H1 (cell line): ENCODE measurements at regions not wholly inside any gene's neighbourhood (a gene's known extent, or its start where the extent isn't known, plus 50 kb on each side); places are given as distances from the start of the nearest gene placed in this dataset.

ENCODE experiments used
- CTCF ChIA-PET: fragments of 300-600 bp; sonication (Branson Sonifier 250); formaldehyde crosslinking; loops from one replicate; lab custom pipeline; 2021; ENCODE audit not compliant: partially characterized antibody; lab: Charles Lee
- POLR2A ChIA-PET: fragments of 300-600 bp; sonication (Branson Sonifier 250); formaldehyde crosslinking; loops from one replicate; lab custom pipeline; 2021; ENCODE audit warnings: inconsistent platforms; ENCODE audit not compliant: partially characterized antibody; lab: Charles Lee
- DNase-seq, 2 experiments: peaks; one replicate each; pipeline versions ENCODE4 v3.0.0 to v3.0.0-alpha.2; 2010 to 2022; ENCODE audit warnings: low spot score in 2 of 2, low read depth in 1 of 2, mixed read lengths in 1 of 2
- FAIRE-seq: peaks from 2 replicates; lab custom pipeline; 2011; peaks lifted over from hg19 to GRCh38; lab: Jason Lieb, UNC
- H2AFZ ChIP-seq: 2 replicates; pipeline ENCODE4 v1.8.1; 2012; ENCODE audit warnings: low read length, inconsistent platforms
- H2AK5ac ChIP-seq: 2 replicates; pipeline ENCODE4 v1.6.1; 2013; ENCODE audit warnings: low read depth, low read length
- H2BK120ac ChIP-seq: replicated peaks from 2 replicates; pipeline ENCODE3; 2013; ENCODE audit warnings: low read depth, low read length, inconsistent platforms
- H2BK12ac ChIP-seq: 2 replicates; pipeline ENCODE4 v1.6.1; 2013; ENCODE audit warnings: low read depth, low read length
- H2BK15ac ChIP-seq: 2 replicates; pipeline ENCODE4 v1.6.1; 2013; ENCODE audit warnings: low read length
- H2BK20ac ChIP-seq: 2 replicates; pipeline ENCODE4 v1.6.1; 2013; ENCODE audit warnings: low read length
- H2BK5ac ChIP-seq: 2 replicates; pipeline ENCODE4 v1.6.1; 2013; ENCODE audit warnings: low read depth, low read length
- H3K14ac ChIP-seq: 2 replicates; pipeline ENCODE4 v1.6.1; 2013; ENCODE audit warnings: inconsistent platforms; ENCODE audit not compliant: insufficient read length
- H3K18ac ChIP-seq: 2 replicates; pipeline ENCODE4 v1.6.1; 2013; ENCODE audit warnings: low read length; ENCODE audit errors: extremely low read depth
- H3K23ac ChIP-seq: 2 replicates; pipeline ENCODE4 v1.6.1; 2013; ENCODE audit warnings: inconsistent platforms; ENCODE audit not compliant: insufficient read length
- H3K23me2 ChIP-seq: 2 replicates; pipeline ENCODE4 v1.6.1; 2013; ENCODE audit warnings: low read depth, low read length
- H3K27ac ChIP-seq: 2 replicates; pipeline ENCODE4 v1.6.1; 2011; ENCODE audit warnings: low read depth, low read length, inconsistent platforms
- H3K27me3 ChIP-seq, 4 experiments: replicated peaks in 1 of 4; 1 replicate in 1 of 4; 2 replicates in 3 of 4; pipeline versions ENCODE4 v1.6.1 to v1.8.1; 2011 to 2013; ENCODE audit warnings: low read length in 3 of 4, mild to moderate bottlenecking in 3 of 4, inconsistent platforms in 2 of 4, mixed read lengths in 2 of 4, moderate library complexity in 1 of 4; ENCODE audit not compliant: control insufficient read depth in 3 of 4, insufficient read depth in 3 of 4; ENCODE audit errors: extremely low read depth in 1 of 4
- H3K36me3 ChIP-seq, 4 experiments: 2 replicates each; pipeline versions ENCODE4 v1.6.1 to v1.8.1; 2011 to 2013; ENCODE audit warnings: mild to moderate bottlenecking in 4 of 4, low read length in 3 of 4, moderate library complexity in 2 of 4, control low read depth in 1 of 4, inconsistent platforms in 1 of 4; ENCODE audit not compliant: insufficient read depth in 4 of 4, control insufficient read depth in 2 of 4
- H3K4ac ChIP-seq: replicated peaks from 2 replicates; pipeline ENCODE3; 2013; ENCODE audit warnings: low read length, low read depth, mixed read lengths, inconsistent platforms; ENCODE audit not compliant: insufficient read length
- H3K4me1 ChIP-seq, 4 experiments: replicated peaks in 1 of 4; 1 replicate in 1 of 4; 2 replicates in 3 of 4; pipeline versions ENCODE4 v1.6.1 to v1.8.1; 2011 to 2013; ENCODE audit warnings: low read length in 3 of 4, inconsistent platforms in 2 of 4, mixed read lengths in 1 of 4; ENCODE audit not compliant: insufficient read depth in 4 of 4, control insufficient read depth in 3 of 4
- H3K4me2 ChIP-seq, 2 experiments: 2 replicates each; pipeline versions ENCODE4 v1.6.1 to v1.8.1; 2011 to 2013; ENCODE audit warnings: low read depth in 2 of 2, low read length in 2 of 2, control low read depth in 1 of 2, inconsistent platforms in 1 of 2, mild to moderate bottlenecking in 1 of 2; ENCODE audit not compliant: insufficient read depth in 1 of 2
- H3K4me3 ChIP-seq, 4 experiments: fragments of 200-600, 300-600 bp in 1 of 4; sonication (generic), shearing (Covaris generic), sonication (Bioruptor Twin) in 1 of 4; 2 replicates each; pipeline versions ENCODE4 v1.5.1 to v1.8.1; 2011 to 2016; ENCODE audit warnings: low read length in 4 of 4, low read depth in 3 of 4, control low read depth in 2 of 4, inconsistent platforms in 2 of 4, mild to moderate bottlenecking in 2 of 4, mixed read lengths in 1 of 4, moderate library complexity in 1 of 4; ENCODE audit not compliant: insufficient read depth in 2 of 4; ENCODE audit errors: extremely low read depth in 1 of 4
- H3K56ac ChIP-seq: replicated peaks from 2 replicates; pipeline ENCODE3; 2013; ENCODE audit warnings: low read depth, mild to moderate bottlenecking, mixed read lengths, low read length, inconsistent platforms; ENCODE audit not compliant: insufficient read length
- H3K79me1 ChIP-seq: 2 replicates; pipeline ENCODE4 v1.6.1; 2013; ENCODE audit warnings: low read depth, low read length, control low read depth
- H3K79me2 ChIP-seq, 2 experiments: 2 replicates each; pipeline versions ENCODE4 v1.6.1 to v1.8.1; 2012 to 2013; ENCODE audit warnings: low read length in 2 of 2, mild to moderate bottlenecking in 2 of 2, inconsistent platforms in 1 of 2; ENCODE audit not compliant: insufficient read depth in 2 of 2, control insufficient read depth in 1 of 2
- H3K9ac ChIP-seq, 4 experiments: replicated peaks in 1 of 4; 1 replicate in 1 of 4; 2 replicates in 3 of 4; pipeline versions ENCODE4 v1.6.1 to v1.8.1; 2011 to 2013; ENCODE audit warnings: low read depth in 3 of 4, low read length in 3 of 4, control low read depth in 2 of 4, mild to moderate bottlenecking in 2 of 4, moderate library complexity in 2 of 4, inconsistent platforms in 1 of 4; ENCODE audit errors: extremely low read depth in 1 of 4
- H3K9me3 ChIP-seq, 2 experiments: 2 replicates each; pipeline versions ENCODE4 v1.6.1 to v1.8.1; 2012 to 2013; ENCODE audit warnings: mild to moderate bottlenecking in 2 of 2, moderate library complexity in 2 of 2, control low read depth in 1 of 2, inconsistent platforms in 1 of 2, low read depth in 1 of 2, low read length in 1 of 2, mixed read lengths in 1 of 2; ENCODE audit not compliant: insufficient read depth in 2 of 2
- H4K20me1 ChIP-seq, 2 experiments: replicated peaks in 1 of 2; 2 replicates each; pipeline versions ENCODE3 to v1.8.1; 2011 to 2013; ENCODE audit warnings: inconsistent platforms in 2 of 2, low read length in 2 of 2, mild to moderate bottlenecking in 1 of 2; ENCODE audit not compliant: insufficient read depth in 2 of 2, control insufficient read depth in 1 of 2
- H4K5ac ChIP-seq: 2 replicates; pipeline ENCODE4 v1.6.1; 2013; ENCODE audit warnings: low read length, low read depth, mixed read lengths, inconsistent platforms; ENCODE audit not compliant: insufficient read length
- H4K8ac ChIP-seq: 2 replicates; pipeline ENCODE4 v1.8.0; 2013; ENCODE audit warnings: mild to moderate bottlenecking, moderate library complexity, low read length, inconsistent platforms; ENCODE audit not compliant: insufficient read depth; ENCODE audit errors: extremely low read depth
- H4K91ac ChIP-seq: replicated peaks from 2 replicates; pipeline ENCODE3; 2013; ENCODE audit warnings: low read length, mixed read lengths, inconsistent platforms; ENCODE audit not compliant: insufficient read length
- RAD21 ChIP-seq, 2 experiments: IDR thresholded peaks in 1 of 2; conservative IDR thresholded peaks in 1 of 2; 2 replicates each; pipeline ENCODE4 v1.6.1; 2011; ENCODE audit warnings: low read depth in 2 of 2, low read length in 2 of 2, improper control_type of control experiment in 1 of 2, inconsistent platforms in 1 of 2, mild to moderate bottlenecking in 1 of 2, moderate library complexity in 1 of 2
- SP2 ChIP-seq: IDR thresholded peaks from 2 replicates; pipeline ENCODE4 v1.6.1; 2012; ENCODE audit warnings: mild to moderate bottlenecking, low read length, inconsistent platforms
- WGBS, 2 experiments: shearing (Covaris generic) in 1 of 2; methylation state at CpG; one replicate each; pipeline versions ENCODE4 v1.1.6 to v1.1.7; 2013 to 2015; ENCODE audit warnings: low lambda C conversion rate in 2 of 2, mixed read lengths in 2 of 2, inconsistent platforms in 1 of 2, low coverage in 1 of 2, missing lambda C conversion rate in 1 of 2; ENCODE audit not compliant: insufficient replicate concordance in 2 of 2, insufficient coverage in 1 of 2, insufficient read length in 1 of 2; ENCODE audit errors: extremely low coverage in 1 of 2, missing lambda C conversion rate in 1 of 2; 5-methylcytosine and 5-hydroxymethylcytosine counted together

GRCh38 chr18:57281519-57281918, 70.8 kb upstream of the ST8SIA3 start:
- no peaks in the 10 kb centered on the region for H3K79me1 ChIP-seq
- no peak overlapping the region for H3K23ac ChIP-seq
- H3K4me3 ChIP-seq: no peak overlapping the region
- H3K9ac ChIP-seq: no peak overlapping the region
- no peak overlapping the region for H2BK15ac ChIP-seq
- H4K5ac ChIP-seq: no peak overlapping the region
- no peak overlapping the region for H2BK12ac ChIP-seq
- DNase-seq (no peak), FAIRE-seq (no peak)
- CTCF ChIA-PET: no interaction called here
- no peak overlapping the region for H3K27ac ChIP-seq
- H3K56ac ChIP-seq: no peak overlapping the region
- H3K36me3 ChIP-seq: no peaks in the 10 kb centered on the region
- TF ChIP-seq RAD21 (IDR thresholded peaks at IDR 0.05 in 1 of 2, conservative IDR thresholded peaks at IDR 0.05 in 1 of 2; ENCODE audit: low read depth in 2 of 2, low read length in 2 of 2) (0 out of 4 replicates have a peak, but pooled peaks of 1 of the 2 experiments have one; percentile 11), SP2 (no peak)
- H2BK20ac ChIP-seq: no peak overlapping the region
- H3K9me3 ChIP-seq: no peaks in the 10 kb centered on the region
- H3K4me1 ChIP-seq: peaks cover 0 to 2% (median 0%) of the 10 kb centered on the region in 4 experiments; a peak in 1 of 7 replicates
- POLR2A ChIA-PET: no interaction called here
- H2AK5ac ChIP-seq: no peak overlapping the region
- no peak overlapping the region for H3K14ac ChIP-seq
- no peaks in the 10 kb centered on the region for H4K20me1 ChIP-seq
- no peaks in the 10 kb centered on the region for H3K79me2 ChIP-seq
- H3K18ac ChIP-seq: no peak overlapping the region
- no peak overlapping the region for H3K4ac ChIP-seq
- no peaks in the 10 kb centered on the region for H3K23me2 ChIP-seq
- H4K91ac ChIP-seq: no peak overlapping the region
- no peaks in the 10 kb centered on the region for H3K27me3 ChIP-seq
- H2BK5ac ChIP-seq: no peak overlapping the region
- no peak overlapping the region for H2BK120ac ChIP-seq
- no peak overlapping the region for H2AFZ ChIP-seq
- no peak overlapping the region for H3K4me2 ChIP-seq
- WGBS, 2 experiments: 99% methylated on average over 5 of the region's 5 CpGs; no CpG with 5 or more reads in 1 of the 2 experiments
- H4K8ac ChIP-seq: no peak overlapping the region
